Esophagus squamous epithelium (tissue), 5 donors: ENCODE measurements at regions not wholly inside any gene's neighbourhood (a gene's known extent, or its start where the extent isn't known, plus 50 kb on each side); places are given as distances from the start of the nearest gene placed in this dataset.

ENCODE experiments used
- DNase-seq: peaks from one replicate; lab custom pipeline; 2025; lab: John Stamatoyannopoulos, UW
- H3K27ac ChIP-seq, 4 donors: fragments of 200-600 bp; sonication (generic); one replicate each; pipeline ENCODE4 v1.5.1; 2016 to 2019; ENCODE audit warnings: mild to moderate bottlenecking in 1 of 4
- H3K27me3 ChIP-seq, 4 donors: fragments of 200-600 bp; sonication (generic); 1 replicate in 3 of 4; 2 replicates in 1 of 4; pipeline versions ENCODE4 v1.5.1 to v1.6.0; 2017 to 2021; ENCODE audit warnings: antibody characterized with exemption in 1 of 4
- H3K36me3 ChIP-seq, 3 donors: fragments of 200-600 bp; sonication (generic); one replicate each; pipeline ENCODE4 v1.5.1; 2016 to 2019
- H3K4me1 ChIP-seq, 3 donors: fragments of 200-600 bp; sonication (generic); one replicate each; pipeline ENCODE4 v1.5.1; 2017 to 2019
- H3K4me3 ChIP-seq, 4 donors: fragments of 200-600 bp; sonication (generic); 1 replicate in 3 of 4; 2 replicates in 1 of 4; pipeline ENCODE4 v1.5.1; 2016 to 2019; ENCODE audit warnings: mild to moderate bottlenecking in 2 of 4, moderate library complexity in 1 of 4
- H3K9me3 ChIP-seq, 3 donors: fragments of 200-600 bp; sonication (generic); one replicate each; pipeline ENCODE4 v1.5.1; 2016 to 2019
- POLR2A ChIP-seq, 4 donors: fragments of 450-650 bp; IDR thresholded peaks; one replicate each; pipeline ENCODE4 v1.6.1; 2017; ENCODE audit warnings: antibody characterized with exemption in 4 of 4, mild to moderate bottlenecking in 4 of 4, moderate library complexity in 3 of 4
- whole genome bisulfite sequencing, 2 donors: methylation state at CpG; one replicate each; pipeline ENCODE4 v1.1.5; 2018; 5-methylcytosine and 5-hydroxymethylcytosine counted together
- intact Hi-C: fragments of 100-400 bp; cut with DNase I; formaldehyde crosslinking; loops from one replicate; pipeline ENCODE4 v1.15.0; 2022
- TF ChIP-seq, protein P1 (sequence below), 6 experiments: fragments of 450-650 bp in 4 of 6; fragments of 200-600 bp in 2 of 6; sonication (generic) in 2 of 6; IDR thresholded peaks; one replicate each; pipeline ENCODE4 v1.5.1; 2016 to 2019; ENCODE audit warnings: antibody characterized with exemption in 6 of 6, mild to moderate bottlenecking in 4 of 6, moderate library complexity in 4 of 6
- donor health status: DM: yes; HTN: yes; CAD: no.

DNA sequence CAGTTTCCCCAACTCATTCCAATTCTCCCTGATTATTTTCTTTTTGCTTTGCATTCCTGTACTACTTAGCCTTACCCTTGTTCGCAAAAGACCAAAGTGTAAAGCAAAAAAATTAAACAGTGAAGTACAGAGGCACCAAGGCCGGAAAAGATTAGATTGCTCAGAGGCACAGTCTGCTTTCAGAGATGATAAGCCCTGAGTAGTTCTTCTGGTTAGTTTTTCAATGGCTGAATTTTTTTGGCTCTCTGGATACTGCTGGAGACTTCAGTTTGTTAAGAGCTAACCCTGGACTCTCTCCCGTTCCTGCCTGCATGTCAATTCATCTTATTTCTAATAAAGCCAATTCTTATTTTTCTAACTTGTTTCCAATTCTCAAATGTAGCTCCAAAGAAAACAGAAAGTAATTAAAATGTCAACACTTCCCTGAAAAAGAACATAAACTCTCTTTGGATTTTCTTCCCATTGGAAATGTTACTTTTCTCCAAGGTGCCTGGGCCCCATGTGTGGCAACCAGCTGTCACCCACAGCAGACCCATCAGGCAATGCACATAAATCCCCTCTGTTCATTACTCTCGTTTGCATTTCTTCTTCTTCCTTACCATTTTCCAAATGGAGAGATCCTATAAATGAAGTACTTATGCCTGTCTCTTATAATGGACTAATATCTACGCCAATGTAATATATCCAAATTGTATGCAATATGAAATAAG, 142.8 kb downstream of the BTG1 start:
- intact Hi-C loops = no loop called here
- WGBS, 2 donors = 68 to 69% methylated on average over 5 of the region's 5 CpGs
- Histone ChIP-seq H3K4me3 (no peak overlapping the region), H3K27ac (no peak overlapping the region), H3K36me3 (no peaks in the 10 kb centered on the region), H3K4me1 (peaks cover 0 to 4% (median 0%) of the 10 kb centered on the region in 3 donors), H3K9me3 (no peaks in the 10 kb centered on the region), H3K27me3 (no peaks in the 10 kb centered on the region)
- DNase-seq = no peak
- no peak for TF ChIP-seq POLR2A (IDR thresholded peaks at IDR 0.05)
- TF ChIP-seq, protein P1, sequence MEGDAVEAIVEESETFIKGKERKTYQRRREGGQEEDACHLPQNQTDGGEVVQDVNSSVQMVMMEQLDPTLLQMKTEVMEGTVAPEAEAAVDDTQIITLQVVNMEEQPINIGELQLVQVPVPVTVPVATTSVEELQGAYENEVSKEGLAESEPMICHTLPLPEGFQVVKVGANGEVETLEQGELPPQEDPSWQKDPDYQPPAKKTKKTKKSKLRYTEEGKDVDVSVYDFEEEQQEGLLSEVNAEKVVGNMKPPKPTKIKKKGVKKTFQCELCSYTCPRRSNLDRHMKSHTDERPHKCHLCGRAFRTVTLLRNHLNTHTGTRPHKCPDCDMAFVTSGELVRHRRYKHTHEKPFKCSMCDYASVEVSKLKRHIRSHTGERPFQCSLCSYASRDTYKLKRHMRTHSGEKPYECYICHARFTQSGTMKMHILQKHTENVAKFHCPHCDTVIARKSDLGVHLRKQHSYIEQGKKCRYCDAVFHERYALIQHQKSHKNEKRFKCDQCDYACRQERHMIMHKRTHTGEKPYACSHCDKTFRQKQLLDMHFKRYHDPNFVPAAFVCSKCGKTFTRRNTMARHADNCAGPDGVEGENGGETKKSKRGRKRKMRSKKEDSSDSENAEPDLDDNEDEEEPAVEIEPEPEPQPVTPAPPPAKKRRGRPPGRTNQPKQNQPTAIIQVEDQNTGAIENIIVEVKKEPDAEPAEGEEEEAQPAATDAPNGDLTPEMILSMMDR (IDR thresholded peaks at IDR 0.05) = no peak

DNA sequence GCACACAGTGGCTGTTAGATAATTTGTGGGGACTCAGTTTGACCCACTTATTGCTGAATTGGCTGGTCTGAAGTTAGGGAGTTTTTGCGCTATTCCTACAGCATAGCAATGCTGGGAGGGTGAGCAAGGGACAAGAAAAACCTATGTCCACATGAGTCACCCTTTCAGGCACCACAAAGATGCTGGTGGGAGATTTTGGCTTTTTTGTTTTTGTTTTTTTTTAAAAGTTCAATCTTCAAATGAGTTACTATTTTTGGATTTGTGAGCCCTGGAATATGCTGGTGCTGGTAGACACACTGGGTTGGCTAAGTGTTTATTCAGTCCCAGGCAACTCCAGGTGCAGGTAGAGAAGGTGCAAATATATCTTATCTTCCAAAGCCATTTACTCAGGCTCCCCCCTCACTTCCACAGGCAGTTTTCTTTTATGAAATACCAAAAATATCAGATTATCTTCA, 143.4 kb downstream of the BTG1 start:
- Histone ChIP-seq H3K27me3 (no peaks in the 10 kb centered on the region), H3K36me3 (no peaks in the 10 kb centered on the region), H3K4me3 (no peak overlapping the region), H3K4me1 (peaks cover 0 to 4% (median 0%) of the 10 kb centered on the region in 3 donors), H3K9me3 (no peaks in the 10 kb centered on the region), H3K27ac (no peak overlapping the region)
- 100% methylated on average over 1 of the region's 1 CpG for WGBS, 2 donors
- intact Hi-C loops = no loop called here
- no peak for DNase-seq
- no peak for TF ChIP-seq POLR2A (IDR thresholded peaks at IDR 0.05)
- TF ChIP-seq, protein P1 (IDR thresholded peaks at IDR 0.05) = no peak

DNA sequence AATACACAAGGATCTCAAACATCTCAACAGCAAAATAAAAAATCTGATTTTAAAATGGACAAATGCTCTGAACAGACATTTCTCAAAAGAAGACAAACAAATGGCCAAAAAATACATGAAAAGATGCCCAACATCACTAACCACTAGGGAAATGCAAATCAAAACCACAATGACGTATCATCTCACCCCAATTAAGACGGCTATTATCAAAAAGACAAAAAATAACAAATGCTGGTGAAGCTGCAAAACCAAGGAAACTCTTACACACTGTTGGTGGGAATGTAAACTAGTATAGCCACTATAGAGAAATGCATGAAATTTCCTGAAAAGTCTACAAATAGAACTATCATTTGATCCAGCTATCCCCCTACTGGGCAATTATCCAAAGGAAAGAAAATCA, 145.0 kb downstream of the BTG1 start:
- DNase-seq = no peak
- TF ChIP-seq, protein P1 (IDR thresholded peaks at IDR 0.05) = no peak
- no peak for TF ChIP-seq POLR2A (IDR thresholded peaks at IDR 0.05)
- intact Hi-C loops = no loop called here
- no peak overlapping the region for H3K4me3 ChIP-seq
- no peaks in the 10 kb centered on the region for H3K27me3 ChIP-seq
- H3K36me3 ChIP-seq = no peaks in the 10 kb centered on the region
- H3K9me3 ChIP-seq = no peaks in the 10 kb centered on the region
- H3K27ac ChIP-seq = no peak overlapping the region
- H3K4me1 ChIP-seq = peaks cover 0 to 4% (median 0%) of the 10 kb centered on the region in 3 donors
- 60 to 65% methylated on average over 2 of the region's 2 CpGs for WGBS, 2 donors

DNA sequence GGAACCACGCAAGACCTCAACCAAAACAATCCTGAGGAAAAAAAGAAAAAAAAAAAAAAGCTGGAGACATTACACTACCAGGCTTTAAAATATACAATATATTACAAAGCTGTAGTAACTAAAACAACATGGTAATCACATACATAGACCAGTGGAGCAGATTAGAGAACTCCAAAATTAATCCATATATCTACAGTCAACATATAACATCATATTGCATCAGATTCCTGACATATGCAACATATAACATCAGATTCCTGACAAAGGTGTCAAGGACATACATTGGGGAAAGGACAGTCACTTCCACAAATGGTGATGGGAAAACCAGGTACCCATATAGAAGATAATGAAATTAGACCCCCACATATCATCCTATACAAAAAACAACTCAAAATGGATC, 145.8 kb downstream of the BTG1 start:
- Histone ChIP-seq H3K9me3 (no peaks in the 10 kb centered on the region), H3K4me1 (peaks cover 0 to 4% (median 0%) of the 10 kb centered on the region in 3 donors), H3K27me3 (no peaks in the 10 kb centered on the region), H3K36me3 (no peaks in the 10 kb centered on the region), H3K27ac (no peak overlapping the region), H3K4me3 (no peak overlapping the region)
- no peak for TF ChIP-seq POLR2A (IDR thresholded peaks at IDR 0.05)
- TF ChIP-seq, protein P1 (IDR thresholded peaks at IDR 0.05) = no peak
- intact Hi-C loops = no loop called here
- 100% methylated on average over 1 of the region's 1 CpG for WGBS, 2 donors
- DNase-seq = no peak

DNA sequence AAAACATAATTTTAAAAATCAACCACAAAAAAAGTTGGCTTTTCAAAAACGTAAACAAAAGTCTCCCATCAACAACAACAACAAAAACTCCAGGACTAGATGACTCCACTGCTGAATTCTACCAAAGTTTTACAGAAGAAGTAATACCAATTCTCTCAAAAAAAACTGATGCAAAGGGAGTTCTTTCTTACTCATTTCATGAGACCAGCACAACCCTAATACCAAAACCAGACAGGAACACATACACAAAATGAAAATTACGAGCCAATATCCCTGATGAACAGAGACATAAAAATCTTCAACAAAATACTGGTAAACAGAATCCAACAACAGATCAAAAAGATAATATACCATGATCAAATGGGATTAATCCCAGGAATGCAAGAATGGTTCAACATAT, 147.3 kb downstream of the BTG1 start:
- Histone ChIP-seq H3K27me3 (no peaks in the 10 kb centered on the region), H3K27ac (no peak overlapping the region), H3K4me1 (peaks cover 0 to 12% (median 0%) of the 10 kb centered on the region in 3 donors), H3K4me3 (no peak overlapping the region), H3K36me3 (no peaks in the 10 kb centered on the region), H3K9me3 (no peaks in the 10 kb centered on the region)
- intact Hi-C loops = no loop called here
- WGBS, 2 donors = 67 to 79% methylated on average over 2 of the region's 2 CpGs
- DNase-seq = no peak
- TF ChIP-seq POLR2A (IDR thresholded peaks at IDR 0.05) = no peak
- TF ChIP-seq, protein P1 (IDR thresholded peaks at IDR 0.05) = no peak
